Endodermal cell (in vitro differentiated cells): ENCODE measurements at regions not wholly inside any gene's neighbourhood (a gene's known extent, or its start where the extent isn't known, plus 50 kb on each side); places are given as distances from the start of the nearest gene placed in this dataset.
A peak's percentile ranks its signal among the peaks of the same experiment; 100 is the strongest.

Source experiments
- DNase-seq: peaks from one replicate; pipeline ENCODE4 v3.0.0-alpha.2; 2017
- H3K27ac ChIP-seq: 2 replicates; pipeline ENCODE4 v1.5.1; 2013; ENCODE audit warnings: mild to moderate bottlenecking, low read depth, low read length, moderate library complexity
- H3K27me3 ChIP-seq: 2 replicates; pipeline ENCODE4 v1.6.1; 2013; ENCODE audit warnings: mild to moderate bottlenecking, low read length, moderate library complexity; ENCODE audit not compliant: insufficient read depth, control insufficient read depth, poor library complexity, severe bottlenecking
- H3K36me3 ChIP-seq: 2 replicates; pipeline ENCODE4 v1.7.0; 2013; ENCODE audit warnings: mild to moderate bottlenecking, low read length, moderate library complexity; ENCODE audit not compliant: control insufficient read depth, insufficient read depth
- H3K4me1 ChIP-seq: one replicate; pipeline ENCODE4 v1.7.0; 2013; ENCODE audit warnings: low read length; ENCODE audit not compliant: control insufficient read depth, insufficient read depth
- H3K4me3 ChIP-seq: 2 replicates; pipeline ENCODE4 v1.5.1; 2013; ENCODE audit warnings: mild to moderate bottlenecking, low read length, moderate library complexity
- H3K9ac ChIP-seq: 2 replicates; pipeline ENCODE4 v1.6.1; 2013; ENCODE audit warnings: mild to moderate bottlenecking, low read length, moderate library complexity; ENCODE audit not compliant: poor library complexity, severe bottlenecking; ENCODE audit errors: extremely low read depth
- H3K9me3 ChIP-seq: 2 replicates; pipeline ENCODE4 v1.6.1; 2013; ENCODE audit warnings: mild to moderate bottlenecking, low read length, moderate library complexity; ENCODE audit not compliant: control insufficient read depth
- H3K27ac Mint-ChIP-seq: 2 replicates; pipeline ENCODE4 v1.8.0; 2020; ENCODE audit warnings: mixed read lengths
- H3K27me3 Mint-ChIP-seq: 2 replicates; pipeline ENCODE4 v1.8.0; 2021; ENCODE audit warnings: mild to moderate bottlenecking, mixed read lengths; ENCODE audit not compliant: insufficient read depth
- H3K36me3 Mint-ChIP-seq: 2 replicates; pipeline ENCODE4 v1.8.0; 2020; ENCODE audit warnings: low read depth, mixed read lengths
- H3K4me1 Mint-ChIP-seq: 2 replicates; pipeline ENCODE4 v1.8.0; 2020; ENCODE audit warnings: mixed read lengths
- H3K4me3 Mint-ChIP-seq: 2 replicates; pipeline ENCODE4 v1.8.0; 2020; ENCODE audit warnings: mild to moderate bottlenecking, moderate library complexity, mixed read lengths
- H3K9me3 Mint-ChIP-seq: 2 replicates; pipeline ENCODE4 v1.8.0; 2020; ENCODE audit warnings: mild to moderate bottlenecking, mixed read lengths
- WGBS, 2 experiments: methylation state at CpG; one replicate each; pipeline versions ENCODE4 v1.1.5 to v1.1.7; 2013; ENCODE audit warnings: missing lambda C conversion rate in 2 of 2, mixed read lengths in 1 of 2; ENCODE audit not compliant: insufficient coverage in 1 of 2, insufficient read length in 1 of 2; 5-methylcytosine and 5-hydroxymethylcytosine counted together
- TF ChIP-seq, protein P1 (sequence below): fragments of 200-600 bp; sonication (generic); conservative IDR thresholded peaks from 2 replicates; pipeline ENCODE4 v1.5.0; 2021; ENCODE audit warnings: antibody characterized with exemption, mild to moderate bottlenecking

DNA sequence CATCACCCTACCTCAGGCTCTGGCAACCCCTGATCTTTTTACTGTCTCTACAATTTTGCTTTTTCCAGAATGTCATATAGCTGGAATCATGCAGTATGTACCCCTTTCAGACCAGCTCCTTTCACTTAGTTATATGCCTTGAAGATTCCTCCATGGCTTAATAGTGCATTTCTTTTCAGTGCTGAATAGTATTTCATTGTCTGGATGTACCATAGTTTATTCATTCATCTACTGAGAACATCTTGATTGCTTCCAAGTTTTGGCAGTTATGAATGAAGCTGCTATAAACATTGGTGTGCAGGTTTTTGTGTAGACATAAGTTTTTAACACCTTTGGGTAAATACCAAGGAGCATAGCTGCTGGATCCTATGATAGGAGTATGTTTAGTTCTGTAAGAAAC lies 50.8 kb upstream of the ANP32A start:
- no peaks in the 10 kb centered on the region for H3K36me3 Mint-ChIP-seq
- peaks cover 3% of the 10 kb centered on the region for H3K27me3 Mint-ChIP-seq

GRCh38 chr15:68874788-68875187 lies 54.1 kb upstream of the ANP32A start:
- H3K4me3 Mint-ChIP-seq, result no peak overlapping the region
- WGBS, 2 experiments, result 86 to 90% methylated on average over 7 of the region's 7 CpGs
- no peaks in the 10 kb centered on the region for H3K36me3 ChIP-seq
- no peaks in the 10 kb centered on the region for H3K36me3 Mint-ChIP-seq
- H3K4me3 ChIP-seq, result peak overlapping the region; percentile 78
- no peaks in the 10 kb centered on the region for H3K9me3 Mint-ChIP-seq
- peaks cover 7% of the 10 kb centered on the region for H3K4me1 Mint-ChIP-seq
- peak overlapping the region; percentile 90 for H3K27ac Mint-ChIP-seq
- H3K9me3 ChIP-seq, result no peaks in the 10 kb centered on the region
- no peaks in the 10 kb centered on the region for H3K4me1 ChIP-seq
- H3K9ac ChIP-seq, result no peak overlapping the region
- TF ChIP-seq, protein P1, sequence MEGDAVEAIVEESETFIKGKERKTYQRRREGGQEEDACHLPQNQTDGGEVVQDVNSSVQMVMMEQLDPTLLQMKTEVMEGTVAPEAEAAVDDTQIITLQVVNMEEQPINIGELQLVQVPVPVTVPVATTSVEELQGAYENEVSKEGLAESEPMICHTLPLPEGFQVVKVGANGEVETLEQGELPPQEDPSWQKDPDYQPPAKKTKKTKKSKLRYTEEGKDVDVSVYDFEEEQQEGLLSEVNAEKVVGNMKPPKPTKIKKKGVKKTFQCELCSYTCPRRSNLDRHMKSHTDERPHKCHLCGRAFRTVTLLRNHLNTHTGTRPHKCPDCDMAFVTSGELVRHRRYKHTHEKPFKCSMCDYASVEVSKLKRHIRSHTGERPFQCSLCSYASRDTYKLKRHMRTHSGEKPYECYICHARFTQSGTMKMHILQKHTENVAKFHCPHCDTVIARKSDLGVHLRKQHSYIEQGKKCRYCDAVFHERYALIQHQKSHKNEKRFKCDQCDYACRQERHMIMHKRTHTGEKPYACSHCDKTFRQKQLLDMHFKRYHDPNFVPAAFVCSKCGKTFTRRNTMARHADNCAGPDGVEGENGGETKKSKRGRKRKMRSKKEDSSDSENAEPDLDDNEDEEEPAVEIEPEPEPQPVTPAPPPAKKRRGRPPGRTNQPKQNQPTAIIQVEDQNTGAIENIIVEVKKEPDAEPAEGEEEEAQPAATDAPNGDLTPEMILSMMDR, result peak; percentile 16
- no peaks in the 10 kb centered on the region for H3K27me3 ChIP-seq
- DNase-seq, result no peak
- H3K27ac ChIP-seq, result no peak overlapping the region
- H3K27me3 Mint-ChIP-seq, result no peaks in the 10 kb centered on the region

More for the DNA sequence above, 50.8 kb upstream of the ANP32A start:
- no peaks in the 10 kb centered on the region for H3K9me3 Mint-ChIP-seq
- no peak overlapping the region for H3K9ac ChIP-seq
- TF ChIP-seq, protein P1, result no peak
- no peaks in the 10 kb centered on the region for H3K36me3 ChIP-seq
- H3K27me3 ChIP-seq, result peaks cover 6% of the 10 kb centered on the region
- no peak overlapping the region for H3K27ac ChIP-seq
- no peak overlapping the region for H3K27ac Mint-ChIP-seq
- no peak for DNase-seq
- no peaks in the 10 kb centered on the region for H3K4me1 ChIP-seq
- H3K9me3 ChIP-seq, result no peaks in the 10 kb centered on the region
- no peak overlapping the region for H3K4me3 ChIP-seq
- H3K4me1 Mint-ChIP-seq, result peaks cover 7% of the 10 kb centered on the region
- H3K4me3 Mint-ChIP-seq, result no peak overlapping the region

GRCh38 chr15:68875377-68876116 lies 54.8 kb upstream of the SPESP1 start:
- Histone ChIP-seq H3K4me1 (no peaks in the 10 kb centered on the region), H3K4me3 (peak overlapping the region; percentile 78), H3K27ac (no peak overlapping the region), H3K9ac (peak overlapping the region; percentile 65), H3K27me3 (no peaks in the 10 kb centered on the region), H3K36me3 (no peaks in the 10 kb centered on the region), H3K9me3 (no peaks in the 10 kb centered on the region)
- no peaks in the 10 kb centered on the region for H3K27me3 Mint-ChIP-seq
- H3K36me3 Mint-ChIP-seq, result no peaks in the 10 kb centered on the region
- WGBS, 2 experiments, result 1 to 2% methylated on average over 27 to 31 of the region's 31 CpGs
- no peaks in the 10 kb centered on the region for H3K9me3 Mint-ChIP-seq
- H3K4me1 Mint-ChIP-seq, result peaks cover 7% of the 10 kb centered on the region
- H3K4me3 Mint-ChIP-seq, result peak overlapping the region; percentile 66
- DNase-seq, result peak; percentile 98
- H3K27ac Mint-ChIP-seq, result peak overlapping the region; percentile 90
- TF ChIP-seq, protein P1, result peak; percentile 95
